OCI-LY7 (cell line): ENCODE measurements at regions not wholly inside any gene's neighbourhood (a gene's known extent, or its start where the extent isn't known, plus 50 kb on each side); places are given as distances from the start of the nearest gene placed in this dataset.
"Not testable (repeated sequence)": the region's sequence is repeated elsewhere in the genome, so short reads cannot be mapped to it uniquely, and the experiment has no call there.

Source experiments
- BruUV-seq: library from RNA; stranded (reverse); fragments of 400-500 nt; replicated peaks from 2 replicates; lab custom pipeline; 2021; lab: Mats Ljungman, UMichigan
- CTCF ChIA-PET: fragments of 300-600 bp; sonication (Branson Sonifier 250); formaldehyde crosslinking; loops from one replicate; lab custom pipeline; 2022; ENCODE audit warnings: antibody characterized with exemption; ENCODE audit not compliant: unreplicated experiment; lab: Charles Lee
- POLR2A ChIA-PET: fragments of 300-600 bp; sonication (Branson Sonifier 250); formaldehyde crosslinking; loops from one replicate; lab custom pipeline; 2022; ENCODE audit warnings: antibody characterized with exemption; lab: Charles Lee
- DNase-seq: peaks from one replicate; pipeline ENCODE4 v3.0.0-alpha.2; 2015; ENCODE audit warnings: low spot score
- H2AFZ ChIP-seq: fragments of 200-600 bp; sonication (generic), shearing (Covaris generic); 2 replicates; pipeline ENCODE4 v1.6.1; 2014; ENCODE audit warnings: mild to moderate bottlenecking, antibody characterized with exemption, low read length, moderate library complexity
- H3K27ac ChIP-seq: fragments of 200-600 bp; sonication (generic); 2 replicates; pipeline ENCODE4 v1.5.1; 2014; ENCODE audit warnings: mixed run types, low read depth, mild to moderate bottlenecking, moderate library complexity, low read length, inconsistent platforms; ENCODE audit not compliant: poor library complexity, severe bottlenecking
- H3K36me3 ChIP-seq: fragments of 200-600 bp; sonication (generic); 2 replicates; pipeline ENCODE4 v1.6.1; 2014; ENCODE audit warnings: mild to moderate bottlenecking, antibody characterized with exemption, low read length, moderate library complexity, mixed read lengths; ENCODE audit not compliant: insufficient read depth
- H3K4me1 ChIP-seq: fragments of 200-600 bp; sonication (generic); 2 replicates; pipeline ENCODE4 v1.5.1; 2014; ENCODE audit warnings: mild to moderate bottlenecking, low read length; ENCODE audit not compliant: insufficient read depth, poor library complexity, severe bottlenecking
- H3K4me2 ChIP-seq: fragments of 200-600 bp; sonication (generic); 2 replicates; pipeline ENCODE4 v1.6.1; 2014; ENCODE audit warnings: mild to moderate bottlenecking, low read length
- H3K4me3 ChIP-seq: fragments of 200-600 bp; sonication (generic); 2 replicates; pipeline ENCODE4 v1.5.1; 2014; ENCODE audit warnings: mild to moderate bottlenecking, low read depth, low read length; ENCODE audit not compliant: poor library complexity, severe bottlenecking
- H3K79me2 ChIP-seq: fragments of 200-600 bp; sonication (generic); 2 replicates; pipeline ENCODE4 v1.6.1; 2016; ENCODE audit warnings: low read depth, mild to moderate bottlenecking, low read length, moderate library complexity, mixed read lengths; ENCODE audit not compliant: insufficient read depth
- H3K9me2 ChIP-seq: fragments of 200-600 bp; sonication (generic); 2 replicates; pipeline ENCODE4 v1.6.1; 2016; ENCODE audit warnings: mild to moderate bottlenecking, low read length, mixed read lengths; ENCODE audit not compliant: insufficient read depth
- H3K9me3 ChIP-seq: fragments of 200-600 bp; sonication (generic); 2 replicates; pipeline ENCODE4 v1.6.1; 2014; ENCODE audit warnings: mild to moderate bottlenecking, mixed run types, low read length, mixed read lengths
- H4K20me1 ChIP-seq: fragments of 200-600 bp; sonication (generic); 2 replicates; pipeline ENCODE4 v1.6.1; 2014; ENCODE audit warnings: mild to moderate bottlenecking, antibody characterized with exemption, low read length, moderate library complexity, mixed read lengths; ENCODE audit not compliant: insufficient read depth
- EZH2phosphoT487 ChIP-seq: fragments of 200-600 bp; sonication (generic); IDR thresholded peaks from 2 replicates; pipeline ENCODE4 v1.6.1; 2018; ENCODE audit warnings: low read depth, borderline replicate concordance, mild to moderate bottlenecking, mixed run types, antibody characterized with exemption, low read length, moderate library complexity, mixed read lengths
- intact Hi-C: fragments of 100-400 bp; cut with micrococcal nuclease; formaldehyde crosslinking; loops from one replicate; pipeline ENCODE4 v1.10.0; 2022; ENCODE audit not compliant: unreplicated experiment
- TF ChIP-seq, protein P1 (sequence below): fragments of 200-600 bp; sonication (generic); conservative IDR thresholded peaks from 2 replicates; pipeline ENCODE4 v1.5.1; 2014; ENCODE audit warnings: mild to moderate bottlenecking, antibody characterized with exemption, low read length, moderate library complexity, mixed read lengths

DNA sequence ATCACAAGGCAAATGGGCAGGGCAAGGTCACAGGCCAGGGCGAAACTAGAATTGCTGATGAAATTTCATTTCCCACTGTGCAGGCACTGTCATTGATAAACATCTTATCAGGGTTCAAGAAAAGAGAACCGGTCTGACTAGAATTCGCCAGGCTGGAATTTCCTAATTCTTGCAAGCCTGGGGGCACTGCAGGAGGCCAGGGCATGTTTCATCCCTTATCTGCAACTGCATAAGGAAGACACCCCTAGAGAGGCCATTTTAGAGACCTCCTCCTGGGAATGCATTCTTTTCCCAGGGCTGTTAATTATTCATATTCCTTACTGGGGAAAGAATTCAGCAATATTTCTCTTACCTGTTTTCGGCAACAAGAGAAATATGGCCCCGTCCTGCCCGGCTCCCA lies 266.2 kb upstream of the CYLC2 start:
- H3K4me1 ChIP-seq: no peaks in the 10 kb centered on the region
- no peak overlapping the region for H3K4me3 ChIP-seq
- no peaks in the 10 kb centered on the region for H3K9me3 ChIP-seq
- no peaks in the 10 kb centered on the region for H4K20me1 ChIP-seq
- no peak overlapping the region for H2AFZ ChIP-seq
- ChIA-PET CTCF (no interaction called here), POLR2A (no interaction called here)
- no peak for TF ChIP-seq EZH2phosphoT487
- TF ChIP-seq, protein P1, sequence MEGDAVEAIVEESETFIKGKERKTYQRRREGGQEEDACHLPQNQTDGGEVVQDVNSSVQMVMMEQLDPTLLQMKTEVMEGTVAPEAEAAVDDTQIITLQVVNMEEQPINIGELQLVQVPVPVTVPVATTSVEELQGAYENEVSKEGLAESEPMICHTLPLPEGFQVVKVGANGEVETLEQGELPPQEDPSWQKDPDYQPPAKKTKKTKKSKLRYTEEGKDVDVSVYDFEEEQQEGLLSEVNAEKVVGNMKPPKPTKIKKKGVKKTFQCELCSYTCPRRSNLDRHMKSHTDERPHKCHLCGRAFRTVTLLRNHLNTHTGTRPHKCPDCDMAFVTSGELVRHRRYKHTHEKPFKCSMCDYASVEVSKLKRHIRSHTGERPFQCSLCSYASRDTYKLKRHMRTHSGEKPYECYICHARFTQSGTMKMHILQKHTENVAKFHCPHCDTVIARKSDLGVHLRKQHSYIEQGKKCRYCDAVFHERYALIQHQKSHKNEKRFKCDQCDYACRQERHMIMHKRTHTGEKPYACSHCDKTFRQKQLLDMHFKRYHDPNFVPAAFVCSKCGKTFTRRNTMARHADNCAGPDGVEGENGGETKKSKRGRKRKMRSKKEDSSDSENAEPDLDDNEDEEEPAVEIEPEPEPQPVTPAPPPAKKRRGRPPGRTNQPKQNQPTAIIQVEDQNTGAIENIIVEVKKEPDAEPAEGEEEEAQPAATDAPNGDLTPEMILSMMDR: no peak
- H3K79me2 ChIP-seq: no peaks in the 10 kb centered on the region
- no peaks in the 10 kb centered on the region for H3K36me3 ChIP-seq
- no peaks in the 10 kb centered on the region for H3K9me2 ChIP-seq
- DNase-seq: no peak
- intact Hi-C loops: no loop called here
- no peak overlapping the region for H3K4me2 ChIP-seq
- BruUV-seq: no TSS peak
- H3K27ac ChIP-seq: no peak overlapping the region

DNA sequence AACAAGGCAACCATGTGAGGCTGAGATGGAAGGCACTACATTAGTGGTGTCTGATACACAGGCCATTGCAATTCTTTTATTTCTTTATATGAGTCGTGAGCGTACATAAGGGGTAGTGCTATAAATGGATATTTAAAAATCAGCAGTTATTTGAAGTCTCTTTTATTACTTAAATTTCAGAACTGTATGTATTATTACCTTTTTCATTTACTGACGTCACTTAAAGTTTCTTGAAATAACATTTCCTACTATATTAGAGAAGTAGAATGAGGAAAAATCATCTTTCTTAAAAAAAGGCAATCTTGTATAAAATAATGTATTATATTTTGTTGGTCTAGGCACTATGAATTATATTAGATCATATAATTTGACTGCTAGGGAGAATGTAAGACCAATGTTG lies 280.9 kb upstream of the CYLC2 start:
- H3K9me2 ChIP-seq: no peaks in the 10 kb centered on the region
- H3K4me1 ChIP-seq: no peaks in the 10 kb centered on the region
- no TSS peak for BruUV-seq
- H3K79me2 ChIP-seq: no peaks in the 10 kb centered on the region
- H3K36me3 ChIP-seq: no peaks in the 10 kb centered on the region
- intact Hi-C loops: no loop called here
- no peak overlapping the region for H3K4me2 ChIP-seq
- ChIA-PET CTCF (no interaction called here), POLR2A (no interaction called here)
- H4K20me1 ChIP-seq: no peaks in the 10 kb centered on the region
- H3K27ac ChIP-seq: no peak overlapping the region
- 0 out of 2 replicates have a peak, but pooled peaks cover 6% of the 10 kb centered on the region for H3K9me3 ChIP-seq
- no peak overlapping the region for H2AFZ ChIP-seq
- H3K4me3 ChIP-seq: no peak overlapping the region
- TF ChIP-seq, protein P1: no peak
- TF ChIP-seq EZH2phosphoT487: no peak
- DNase-seq: no peak

DNA sequence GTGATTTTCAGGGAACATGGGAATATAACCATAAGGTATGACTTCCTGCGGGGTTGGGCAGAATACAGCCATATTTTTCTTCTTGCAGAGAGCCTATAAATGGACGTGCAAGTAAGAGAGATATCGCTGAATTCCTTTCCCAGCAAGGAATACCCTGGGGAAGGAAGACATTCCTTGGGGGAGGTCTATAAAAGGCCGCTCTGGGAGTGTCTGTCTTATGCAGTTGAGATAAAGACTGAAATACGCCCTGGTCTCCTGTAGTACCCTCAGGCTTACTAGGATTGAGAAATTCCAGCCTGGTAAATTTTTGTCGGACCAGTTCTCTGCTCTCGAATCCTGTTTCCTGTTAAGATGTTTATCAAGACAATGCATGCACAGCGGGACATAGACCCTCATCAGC lies 282.2 kb upstream of the CYLC2 start:
- H3K4me2 ChIP-seq, H3K9me2 ChIP-seq, H3K79me2 ChIP-seq, POLR2A ChIA-PET, H3K4me3 ChIP-seq, H3K9me3 ChIP-seq, H3K36me3 ChIP-seq, H2AFZ ChIP-seq, intact Hi-C loops, CTCF ChIA-PET, H3K4me1 ChIP-seq, H3K27ac ChIP-seq, H4K20me1 ChIP-seq, BruUV-seq: not testable (repeated sequence)
- peak; percentile 1 for DNase-seq
